DOHH2 (cell line): ENCODE measurements at regions not wholly inside any gene's neighbourhood (a gene's known extent, or its start where the extent isn't known, plus 50 kb on each side); places are given as distances from the start of the nearest gene placed in this dataset.

Experiments used
- EZH2phosphoT487 ChIP-seq: fragments of 200-600 bp; sonication (generic); IDR thresholded peaks from 2 replicates; pipeline ENCODE4 v1.6.1; 2017; ENCODE audit warnings: borderline replicate concordance, mild to moderate bottlenecking, antibody characterized with exemption, low read length, moderate library complexity, mixed read lengths
- TF ChIP-seq, protein P1 (sequence below): fragments of 200-600 bp; sonication (generic); IDR thresholded peaks from one replicate; pipeline ENCODE4 v1.5.1; 2014; ENCODE audit warnings: antibody characterized with exemption, mild to moderate bottlenecking, low read depth, low read length; ENCODE audit not compliant: poor library complexity, severe bottlenecking

DNA sequence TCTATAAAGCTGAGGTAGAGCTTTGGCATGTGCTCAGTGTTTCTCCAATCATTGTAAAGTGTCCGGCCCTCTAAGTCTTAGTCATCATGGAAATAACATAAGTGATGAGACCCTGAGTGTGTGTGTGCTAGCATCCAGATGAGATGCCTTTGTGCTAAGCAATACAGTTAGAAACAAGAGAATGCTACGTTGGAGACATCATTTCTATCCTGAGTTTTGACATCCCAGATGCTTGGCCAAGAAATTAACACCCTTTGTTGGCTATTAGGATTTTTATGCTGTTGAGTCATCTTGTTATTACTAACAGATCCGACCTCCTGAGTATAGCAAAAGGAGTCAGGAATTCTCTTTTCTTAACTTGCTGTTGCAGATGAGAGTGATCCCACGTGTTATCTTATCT is 508.0 kb downstream of the GADD45G start:
- TF ChIP-seq, protein P1, sequence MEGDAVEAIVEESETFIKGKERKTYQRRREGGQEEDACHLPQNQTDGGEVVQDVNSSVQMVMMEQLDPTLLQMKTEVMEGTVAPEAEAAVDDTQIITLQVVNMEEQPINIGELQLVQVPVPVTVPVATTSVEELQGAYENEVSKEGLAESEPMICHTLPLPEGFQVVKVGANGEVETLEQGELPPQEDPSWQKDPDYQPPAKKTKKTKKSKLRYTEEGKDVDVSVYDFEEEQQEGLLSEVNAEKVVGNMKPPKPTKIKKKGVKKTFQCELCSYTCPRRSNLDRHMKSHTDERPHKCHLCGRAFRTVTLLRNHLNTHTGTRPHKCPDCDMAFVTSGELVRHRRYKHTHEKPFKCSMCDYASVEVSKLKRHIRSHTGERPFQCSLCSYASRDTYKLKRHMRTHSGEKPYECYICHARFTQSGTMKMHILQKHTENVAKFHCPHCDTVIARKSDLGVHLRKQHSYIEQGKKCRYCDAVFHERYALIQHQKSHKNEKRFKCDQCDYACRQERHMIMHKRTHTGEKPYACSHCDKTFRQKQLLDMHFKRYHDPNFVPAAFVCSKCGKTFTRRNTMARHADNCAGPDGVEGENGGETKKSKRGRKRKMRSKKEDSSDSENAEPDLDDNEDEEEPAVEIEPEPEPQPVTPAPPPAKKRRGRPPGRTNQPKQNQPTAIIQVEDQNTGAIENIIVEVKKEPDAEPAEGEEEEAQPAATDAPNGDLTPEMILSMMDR, result no peak
- no peak for TF ChIP-seq EZH2phosphoT487
